WTC11 (cell line): ENCODE measurements at regions not wholly inside any gene's neighbourhood (a gene's known extent, or its start where the extent isn't known, plus 50 kb on each side); places are given as distances from the start of the nearest gene placed in this dataset.
A peak's percentile ranks its signal among the peaks of the same experiment; 100 is the strongest.

Experiments
- ATAC-seq: fragments of 200-7000 bp; cut with Tn5 transposase; 2 replicates; pipeline ENCODE4 v1.10.0; 2021; ENCODE audit warnings: mild to moderate bottlenecking, moderate library complexity
- CTCF ChIA-PET: fragments of 300-600 bp; sonication (Branson Sonifier 250); formaldehyde crosslinking; loops from one replicate; lab custom pipeline; 2021; ENCODE audit warnings: antibody characterized with exemption; lab: Charles Lee
- POLR2A ChIA-PET: fragments of 350-600 bp; sonication (Branson Sonifier 250); formaldehyde crosslinking; loops from one replicate; lab custom pipeline; 2021; ENCODE audit warnings: antibody characterized with exemption; lab: Charles Lee
- DNase-seq: peaks from one replicate; pipeline ENCODE4 v3.0.0; 2021; ENCODE audit warnings: low spot score
- H3K27ac Mint-ChIP-seq: 2 replicates; pipeline ENCODE4 v1.8.0; 2021; ENCODE audit warnings: mixed read lengths
- H3K27me3 Mint-ChIP-seq: 2 replicates; pipeline ENCODE4 v1.8.0; 2021; ENCODE audit warnings: low read depth, mild to moderate bottlenecking, moderate library complexity, mixed read lengths
- H3K36me3 Mint-ChIP-seq: 2 replicates; pipeline ENCODE4 v1.8.0; 2021; ENCODE audit warnings: mixed read lengths
- H3K4me1 Mint-ChIP-seq: 2 replicates; pipeline ENCODE4 v1.8.0; 2022; ENCODE audit warnings: mixed read lengths
- H3K4me3 Mint-ChIP-seq: 2 replicates; pipeline ENCODE4 v1.8.0; 2021; ENCODE audit warnings: mild to moderate bottlenecking, moderate library complexity, mixed read lengths
- H3K9me3 Mint-ChIP-seq: 2 replicates; pipeline ENCODE4 v1.8.0; 2021; ENCODE audit warnings: mixed read lengths
- CREM ChIP-seq: sonication (generic); formaldehyde crosslinking; IDR thresholded peaks from 2 replicates; pipeline ENCODE4 v1.8.1; 2022; ENCODE audit warnings: mild to moderate bottlenecking, missing genetic modification reagents, moderate library complexity
- CTCF ChIP-seq: fragments of 200-600 bp; IDR thresholded peaks from 2 replicates; pipeline ENCODE4 v1.8.0; 2022; ENCODE audit warnings: antibody characterized with exemption
- ELF4 ChIP-seq: sonication (generic); formaldehyde crosslinking; IDR thresholded peaks from 2 replicates; pipeline ENCODE4 v1.8.1; 2022; ENCODE audit warnings: low read depth, mild to moderate bottlenecking, moderate library complexity, missing genetic modification reagents
- ERG ChIP-seq: fragments of 250-450 bp; sonication (Bioruptor Pico); IDR thresholded peaks from 2 replicates; pipeline ENCODE4 v1.8.0; 2021; ENCODE audit warnings: mild to moderate bottlenecking
- FOXK1 ChIP-seq: sonication (generic); formaldehyde crosslinking; IDR thresholded peaks from 2 replicates; pipeline ENCODE4 v1.8.0; 2022; ENCODE audit warnings: mild to moderate bottlenecking, moderate library complexity, missing genetic modification reagents
- IRF2 ChIP-seq: sonication (generic); formaldehyde crosslinking; IDR thresholded peaks from 2 replicates; pipeline ENCODE4 v1.8.0; 2022; ENCODE audit warnings: low read depth, missing genetic modification reagents, borderline replicate concordance
- NFATC4 ChIP-seq: fragments of 250-450 bp; sonication (Bioruptor Pico); IDR thresholded peaks from 2 replicates; pipeline ENCODE4 v1.9.0; 2021; ENCODE audit warnings: mild to moderate bottlenecking
- STAT6 ChIP-seq: sonication (generic); formaldehyde crosslinking; conservative IDR thresholded peaks from 2 replicates; pipeline ENCODE4 v1.8.1; 2023; ENCODE audit warnings: mild to moderate bottlenecking, low read depth, missing genetic modification reagents, moderate library complexity
- ZNF263 ChIP-seq: sonication (generic); formaldehyde crosslinking; IDR thresholded peaks from 2 replicates; pipeline ENCODE4 v1.8.1; 2022; ENCODE audit warnings: low read depth, mild to moderate bottlenecking, moderate library complexity, missing genetic modification reagents
- ZNF281 ChIP-seq: sonication (generic); formaldehyde crosslinking; IDR thresholded peaks from 2 replicates; pipeline ENCODE4 v1.8.0; 2023; ENCODE audit warnings: mild to moderate bottlenecking, missing genetic modification reagents
- ZNF532 ChIP-seq: fragments of 250-450 bp; sonication (Bioruptor Pico); IDR thresholded peaks from 2 replicates; pipeline ENCODE4 v1.9.0; 2021; ENCODE audit warnings: mild to moderate bottlenecking, borderline replicate concordance
- ZNF671 ChIP-seq: fragments of 250-450 bp; sonication (Bioruptor Pico); IDR thresholded peaks from 2 replicates; pipeline ENCODE4 v1.8.0; 2021; ENCODE audit warnings: mild to moderate bottlenecking

GRCh38 chr4:33150525-33150910 is 2430.3 kb downstream of the PCDH7 start (continued):
- TF ChIP-seq ZNF671 (CRISPR knock-in tag): no peak
- no peak for TF ChIP-seq IRF2 (CRISPR knock-in tag)
- TF ChIP-seq CREM: no peak
- TF ChIP-seq ERG (CRISPR knock-in tag): no peak
- TF ChIP-seq NFATC4 (CRISPR knock-in tag): no peak
- no peak for TF ChIP-seq ZNF281

- H3K4me1 Mint-ChIP-seq: peaks cover 5% of the 10 kb centered on the region; the same call in 1 of the 2 replicates
- peak; percentile 11 for DNase-seq
- ATAC-seq: peak; percentile 86
- no peak overlapping the region for H3K27ac Mint-ChIP-seq
- CTCF ChIA-PET: interaction anchor here (0.7 kb wide), 1 partner anchor 22 kb away, joined by 3 read pairs; no protein-coding TSS in a partner anchor
- POLR2A ChIA-PET: no interaction called here
- H3K27me3 Mint-ChIP-seq: no peaks in the 10 kb centered on the region
- TF ChIP-seq STAT6 (CRISPR knock-in tag) (no peak), ZNF532 (CRISPR knock-in tag) (no peak), ZNF263 (CRISPR knock-in tag) (no peak), ZNF281 (no peak), ELF4 (CRISPR knock-in tag) (no peak), FOXK1 (CRISPR knock-in tag) (no peak), CTCF (no peak)
- H3K9me3 Mint-ChIP-seq: peaks cover 18% of the 10 kb centered on the region
- H3K4me3 Mint-ChIP-seq: no peak overlapping the region
- H3K36me3 Mint-ChIP-seq: peaks cover 4% of the 10 kb centered on the region; the same call in 1 of the 2 replicates
Observed at GRCh38 chr4:33160126-33160525, 2440.0 kb downstream of the PCDH7 start.
